HG03039 (cell line): ENCODE measurements at regions not wholly inside any gene's neighbourhood (a gene's known extent, or its start where the extent isn't known, plus 50 kb on each side); places are given as distances from the start of the nearest gene placed in this dataset.
"Not testable (repeated sequence)": the region's sequence is repeated elsewhere in the genome, so short reads cannot be mapped to it uniquely, and the experiment has no call there.

Source experiments
- ATAC-seq: cut with Tn5 transposase; IDR thresholded peaks from one replicate; pipeline ENCODE4 v1.9.1; 2021; ENCODE audit warnings: mild to moderate bottlenecking, moderate library complexity; ENCODE audit not compliant: unreplicated experiment

DNA sequence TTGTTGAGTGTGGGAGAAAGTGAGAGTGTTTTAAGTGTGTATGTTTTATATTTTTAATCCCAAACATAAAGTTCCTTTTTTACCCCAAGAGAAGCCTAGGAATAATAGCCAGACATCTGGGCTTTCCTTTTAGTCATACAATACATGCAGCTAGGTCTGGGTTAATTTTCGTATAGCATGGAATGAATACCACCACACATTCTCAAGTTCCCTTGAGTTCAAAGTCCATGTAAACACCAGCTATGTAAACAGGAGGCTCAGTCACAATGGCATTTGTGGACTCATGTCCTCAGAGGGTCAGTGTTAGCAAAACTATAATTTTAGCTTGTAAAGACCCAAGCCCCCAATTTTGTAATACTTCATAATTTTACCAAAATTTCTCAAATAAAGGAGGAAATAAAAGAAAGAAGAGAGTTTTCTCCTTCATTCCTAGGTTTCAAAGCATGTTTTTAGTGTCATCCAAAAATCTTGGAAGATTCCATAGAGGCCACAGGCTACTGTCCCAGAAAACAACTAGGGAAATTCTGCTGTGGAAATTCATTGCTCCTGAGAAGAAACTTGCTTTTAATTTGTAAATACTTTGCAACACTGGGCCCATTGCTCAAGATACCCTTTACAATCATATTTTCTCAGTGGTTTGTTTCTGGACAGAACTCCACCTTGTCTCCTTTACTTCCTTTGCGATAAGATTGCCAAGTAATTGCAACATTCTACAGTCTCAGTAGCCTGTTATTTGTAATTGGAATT is 671.2 kb downstream of the COL12A1 start:
- no peak for ATAC-seq

DNA sequence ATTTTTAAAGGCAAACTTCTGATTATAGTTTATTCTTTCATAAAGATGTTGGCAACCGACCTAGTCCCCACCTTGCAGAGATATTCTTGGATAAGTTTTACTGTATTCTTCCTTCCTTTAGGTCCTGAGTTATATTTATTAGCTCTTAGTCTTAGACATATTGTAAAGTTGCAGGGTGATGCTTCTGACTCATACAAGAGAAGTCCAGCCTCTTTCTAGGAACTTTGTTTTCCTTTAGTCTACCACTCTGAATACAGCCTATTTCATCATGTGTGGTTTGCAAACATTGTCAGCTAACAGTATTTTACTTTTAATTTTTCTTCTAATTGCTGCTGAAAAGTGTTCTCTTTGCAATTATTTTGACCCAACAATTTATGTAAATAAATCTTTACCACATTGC is 686.7 kb downstream of the COL12A1 start:
- no peak for ATAC-seq

DNA sequence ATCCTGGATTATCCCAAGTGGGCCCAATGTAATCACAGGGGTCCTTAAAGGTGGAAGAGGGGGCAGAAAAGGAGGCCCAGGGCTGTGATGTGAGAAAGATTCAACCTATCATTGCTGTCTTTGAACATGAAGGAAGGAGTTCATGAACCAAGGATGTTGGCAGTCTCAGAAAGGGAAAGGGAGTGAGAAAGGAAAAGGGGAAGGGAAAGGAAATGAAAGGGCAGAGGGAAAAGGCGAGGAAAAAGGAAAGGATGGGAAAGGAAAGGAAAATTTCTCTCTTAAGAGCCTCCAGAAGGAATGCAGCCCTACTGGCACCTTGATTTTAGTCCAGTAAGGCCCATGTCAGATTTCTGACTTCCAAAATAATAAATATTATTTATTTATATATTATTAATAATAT is 687.8 kb downstream of the COL12A1 start:
- ATAC-seq = no peak

DNA sequence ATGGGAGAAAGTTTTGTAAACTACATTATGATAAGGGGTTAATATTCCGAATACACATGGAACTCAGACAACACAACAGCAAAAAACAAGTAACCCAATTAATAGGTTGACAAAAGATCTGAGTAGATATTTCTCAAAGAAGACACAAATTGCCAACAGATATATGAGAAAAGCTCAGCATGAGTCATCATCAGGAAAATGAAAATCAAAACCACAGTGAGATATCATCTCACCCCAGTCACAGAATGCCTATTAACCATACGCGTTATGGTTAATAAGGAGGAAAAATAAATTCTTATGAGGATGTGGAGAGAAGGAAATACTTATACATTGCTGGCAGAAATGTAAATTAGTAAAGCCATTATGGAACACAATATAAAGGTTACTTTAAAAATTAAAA is 695.0 kb downstream of the COL12A1 start:
- no peak for ATAC-seq

DNA sequence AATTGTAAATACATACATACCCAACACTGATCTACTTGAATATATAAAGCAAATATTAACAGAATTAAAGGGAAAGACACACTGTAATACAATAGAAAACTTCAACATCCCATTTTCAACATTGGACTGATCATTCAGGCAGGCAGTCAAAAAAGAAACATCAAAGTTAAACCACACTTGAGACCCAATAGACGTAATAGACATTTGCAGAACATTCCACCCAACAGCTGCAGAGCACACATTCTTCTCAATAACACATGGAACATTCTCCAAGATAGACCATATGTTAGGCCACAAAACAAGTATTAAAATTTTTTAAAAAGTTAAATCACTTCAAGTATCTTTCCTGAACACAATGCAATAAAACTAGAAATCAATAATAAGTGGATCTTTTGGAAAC is 698.2 kb downstream of the COL12A1 start:
- ATAC-seq = no peak

DNA sequence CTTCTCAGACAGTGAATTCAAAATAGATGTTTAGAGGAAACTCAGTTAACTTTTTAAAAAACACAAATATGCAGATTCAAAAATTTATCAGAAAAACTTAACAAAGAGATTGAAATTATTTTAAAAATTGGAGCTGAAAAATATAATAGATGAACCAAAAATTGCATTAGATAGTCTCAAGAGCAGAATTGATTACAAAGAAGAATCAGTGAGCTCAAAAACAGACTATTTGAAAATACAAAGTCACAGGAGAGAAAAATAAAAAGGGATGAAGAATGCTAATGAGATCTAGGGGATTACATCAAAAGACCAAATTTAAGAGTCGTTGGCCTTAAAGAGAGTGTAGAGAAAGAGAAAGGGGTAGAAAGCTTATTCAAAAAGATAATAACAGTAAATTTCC is 700.5 kb downstream of the COL12A1 start:
- no peak for ATAC-seq

DNA sequence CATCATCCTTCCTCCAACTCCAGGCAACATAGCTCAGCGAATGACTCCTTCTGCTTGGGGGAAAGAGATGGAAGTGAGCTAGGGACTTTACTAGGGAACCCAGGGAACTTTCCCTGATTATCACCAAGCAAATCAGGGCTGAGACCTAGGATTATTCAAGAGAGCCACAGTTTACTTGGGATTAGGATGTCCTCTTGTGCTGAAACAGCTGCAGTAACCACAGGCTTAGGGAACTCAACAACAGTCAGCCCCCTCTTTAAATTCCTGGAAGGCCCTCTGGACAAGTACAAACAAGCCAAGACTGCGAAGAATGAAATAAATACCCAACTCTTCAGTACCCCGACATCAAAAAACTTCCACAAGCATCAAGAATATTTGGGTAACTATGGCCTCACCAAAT is 700.9 kb downstream of the COL12A1 start:
- ATAC-seq = no peak

DNA sequence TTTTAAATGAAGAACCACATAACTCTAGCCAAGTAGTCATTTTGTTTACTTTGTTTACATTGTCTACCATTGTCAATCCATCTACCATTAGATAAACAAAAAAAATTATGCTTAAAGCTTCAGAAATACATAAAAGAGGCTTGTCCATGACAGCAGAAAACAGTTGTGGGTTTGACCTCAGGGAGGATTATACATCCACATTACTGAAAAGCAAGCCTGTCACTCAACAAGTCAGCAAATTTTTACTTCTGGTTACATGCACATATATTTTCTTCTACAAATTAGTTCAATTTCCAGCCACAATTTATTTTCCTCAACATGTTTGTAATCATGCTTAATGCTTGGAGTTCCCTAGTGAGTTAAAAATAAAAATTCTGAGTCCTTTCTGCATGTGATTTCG is 713.3 kb downstream of the COL12A1 start:
- ATAC-seq = no peak

DNA sequence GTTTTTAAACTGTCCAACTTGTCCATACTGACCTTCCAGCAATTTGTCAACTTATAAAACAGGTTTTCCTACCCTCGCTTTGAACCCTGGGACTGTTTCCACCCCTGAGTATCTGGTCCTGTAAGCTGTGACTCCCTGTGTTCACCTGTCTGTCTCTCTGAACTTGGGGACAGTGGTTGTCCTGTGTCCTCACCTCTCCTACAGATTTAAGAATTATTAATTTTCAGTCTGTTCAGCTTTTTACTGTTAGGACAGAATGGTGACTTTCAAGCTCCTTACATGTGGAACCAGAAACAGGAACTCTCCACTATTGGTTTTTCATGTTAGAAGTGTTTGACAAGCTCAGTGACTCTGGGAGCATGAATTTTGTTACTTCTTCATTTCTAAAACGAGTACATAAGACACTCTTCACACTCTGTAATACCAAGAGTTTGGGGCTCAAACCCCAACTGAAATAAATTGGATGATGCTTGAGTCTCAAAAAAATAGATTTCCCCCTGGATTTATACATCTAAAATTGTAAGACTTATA is 713.9 kb downstream of the COL12A1 start:
- no peak for ATAC-seq

DNA sequence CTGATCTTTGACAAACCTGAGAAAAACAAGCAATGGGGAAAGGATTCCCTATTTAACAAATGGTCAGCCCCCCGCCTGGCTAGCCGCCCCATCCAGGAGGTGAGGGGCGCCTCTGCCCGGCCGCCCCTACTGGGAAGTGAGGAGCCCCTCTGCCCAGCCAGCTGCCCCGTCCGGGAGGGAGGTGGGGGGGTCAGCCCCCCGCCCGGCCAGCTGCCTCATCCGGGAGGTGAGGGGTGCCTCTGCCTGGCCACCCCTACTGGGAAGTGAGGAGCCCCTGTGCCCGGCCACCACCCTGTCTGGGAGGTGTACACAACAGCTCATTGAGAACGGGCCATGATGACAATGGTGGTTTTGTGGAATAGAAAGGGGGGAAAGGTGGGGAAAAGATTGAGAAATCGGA is 717.1 kb downstream of the COL12A1 start:
- ATAC-seq = not testable (repeated sequence)

DNA sequence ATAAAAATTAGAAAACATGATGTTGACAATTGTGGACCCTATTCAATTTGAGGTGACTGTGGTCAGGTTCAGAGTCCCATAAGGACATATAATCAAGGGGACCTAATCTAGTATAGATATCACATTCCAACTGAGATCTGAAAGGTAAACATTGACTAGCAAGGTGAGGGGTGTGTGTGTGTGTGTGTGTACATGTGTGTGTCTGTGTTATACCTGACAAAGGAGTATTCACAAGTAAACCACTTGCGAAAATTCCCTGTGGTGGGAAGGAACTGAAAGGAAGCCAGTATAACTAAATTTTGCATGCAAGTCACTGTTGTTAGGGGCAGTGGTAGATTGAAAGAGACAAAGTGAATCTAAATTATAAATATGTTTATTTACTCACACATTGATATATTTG is 723.7 kb downstream of the COL12A1 start:
- no peak for ATAC-seq

DNA sequence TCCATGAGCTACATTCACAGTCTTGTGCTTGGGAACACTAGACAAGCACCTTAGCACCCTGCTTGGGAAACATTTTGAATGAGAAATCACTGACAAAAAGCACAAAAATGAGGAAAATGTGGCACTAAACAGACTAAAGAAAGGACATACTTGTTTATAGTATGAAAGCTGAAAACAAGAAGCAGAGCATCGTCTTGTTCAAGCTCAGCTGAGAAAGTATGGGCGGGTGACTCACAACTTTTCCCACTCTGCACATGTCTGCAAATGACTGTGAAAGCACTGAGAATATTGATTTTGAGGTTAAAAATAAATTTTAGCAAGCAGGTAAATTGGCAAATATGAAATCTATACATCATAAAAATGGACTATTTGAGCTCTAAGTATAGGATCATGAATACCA is 725.3 kb downstream of the COL12A1 start:
- no peak for ATAC-seq

DNA sequence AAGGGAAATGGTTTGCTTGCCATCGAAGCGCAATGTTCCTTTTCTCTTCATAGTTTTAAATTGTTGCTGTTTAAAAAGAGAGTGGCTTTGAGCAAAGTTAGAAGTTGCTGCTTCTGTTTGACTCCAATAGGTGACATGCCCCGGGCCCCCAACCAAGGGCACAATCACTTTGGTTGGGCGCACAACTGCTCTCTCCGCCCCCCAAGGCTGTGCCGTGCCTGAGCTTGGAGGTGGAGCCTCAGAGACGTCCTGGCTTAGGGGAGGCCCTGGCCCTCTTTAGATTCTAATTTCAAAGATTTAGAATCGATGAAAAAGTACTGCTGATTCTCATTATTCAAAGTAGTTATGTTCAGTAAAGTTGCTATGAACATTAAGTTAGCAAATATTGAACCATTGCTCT is 725.9 kb downstream of the COL12A1 start:
- no peak for ATAC-seq

DNA sequence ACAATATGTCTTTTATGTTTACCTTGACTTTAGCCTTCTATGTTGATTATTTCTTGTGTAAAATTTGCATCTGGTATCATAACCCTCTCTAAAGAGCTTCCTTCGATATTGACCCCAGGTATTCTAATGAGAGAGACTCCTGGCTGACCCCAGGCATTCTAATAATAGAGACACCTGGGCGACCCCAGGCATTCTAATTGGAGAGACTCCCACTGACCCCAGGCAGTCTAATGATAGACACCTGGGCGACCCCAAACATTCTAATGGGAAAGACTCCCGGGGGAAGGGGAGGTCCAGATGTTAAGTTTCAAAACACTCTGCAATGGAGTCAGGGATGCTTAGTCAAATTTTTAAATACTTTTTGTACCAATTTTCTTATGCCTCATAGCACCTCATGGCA is 726.4 kb downstream of the COL12A1 start:
- ATAC-seq = no peak

DNA sequence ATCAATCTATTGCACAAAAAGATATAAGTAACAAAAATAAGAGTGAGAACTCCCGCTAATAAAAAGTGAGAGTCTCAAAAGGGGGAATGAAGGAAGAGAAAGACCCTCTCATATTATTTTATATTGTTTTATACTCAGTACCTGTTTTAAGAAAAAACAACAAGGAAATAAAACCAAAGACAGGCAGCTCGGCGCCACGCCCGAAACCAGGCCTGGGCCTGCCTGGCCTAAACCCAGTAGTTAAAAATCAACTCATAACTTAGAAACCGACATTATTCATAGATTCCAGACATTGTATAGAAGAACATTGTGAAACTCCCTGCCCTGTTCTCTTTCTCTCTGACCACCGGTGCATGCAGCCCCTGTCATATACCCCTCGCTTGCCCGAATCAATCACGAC is 731.8 kb downstream of the COL12A1 start:
- not testable (repeated sequence) for ATAC-seq

DNA sequence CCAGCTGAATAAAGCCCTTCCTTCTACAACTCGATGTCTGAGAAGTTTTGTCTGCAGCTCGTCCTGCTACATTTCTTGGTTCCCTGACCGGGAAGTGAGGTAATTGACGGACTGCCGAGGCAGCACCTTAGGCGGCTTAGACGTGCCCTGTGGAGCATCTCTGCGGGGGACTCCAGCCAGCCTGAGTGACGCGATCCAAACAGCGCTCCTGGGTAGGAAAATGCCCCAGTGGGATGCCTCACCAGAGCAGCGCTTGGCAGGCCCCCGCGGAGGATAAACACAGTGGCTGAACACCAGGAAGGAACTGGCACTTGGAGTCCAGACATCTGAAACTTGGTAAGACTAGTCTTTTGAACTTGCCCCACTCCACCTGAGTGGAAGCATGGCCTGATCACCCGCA is 737.3 kb downstream of the COL12A1 start:
- ATAC-seq = not testable (repeated sequence)

DNA sequence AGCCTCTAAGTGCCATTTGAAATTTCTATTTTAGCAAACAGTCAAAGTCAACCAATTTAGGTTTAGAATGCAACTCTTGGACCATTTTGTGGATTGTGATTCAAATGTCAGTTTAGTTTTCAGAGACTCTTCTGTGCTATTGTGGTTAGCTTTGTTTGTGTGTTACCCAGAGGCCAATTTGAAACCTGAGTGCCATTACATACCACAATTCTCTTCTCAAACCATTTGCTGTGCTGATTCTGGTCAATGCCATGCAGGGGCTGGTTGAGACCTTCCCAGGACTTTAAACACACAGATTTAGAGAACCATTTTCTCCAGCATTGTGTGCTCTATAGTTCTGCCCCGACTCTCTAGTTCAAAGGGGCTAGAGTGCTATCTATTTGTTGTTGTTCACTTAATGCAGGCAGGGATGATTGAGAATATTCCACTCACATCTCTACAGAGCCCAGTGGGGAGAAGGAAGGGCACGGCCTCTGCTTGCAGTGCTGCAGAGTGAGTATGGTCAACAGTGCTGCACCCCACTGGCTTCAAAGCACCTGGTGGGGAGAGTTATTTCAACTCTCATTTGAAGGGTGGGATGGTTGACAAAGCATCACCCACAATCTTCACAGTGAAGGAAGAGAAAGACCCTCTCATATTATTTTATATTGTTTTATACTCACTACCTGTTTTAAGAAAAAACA is 738.2 kb downstream of the COL12A1 start:
- no peak for ATAC-seq

DNA sequence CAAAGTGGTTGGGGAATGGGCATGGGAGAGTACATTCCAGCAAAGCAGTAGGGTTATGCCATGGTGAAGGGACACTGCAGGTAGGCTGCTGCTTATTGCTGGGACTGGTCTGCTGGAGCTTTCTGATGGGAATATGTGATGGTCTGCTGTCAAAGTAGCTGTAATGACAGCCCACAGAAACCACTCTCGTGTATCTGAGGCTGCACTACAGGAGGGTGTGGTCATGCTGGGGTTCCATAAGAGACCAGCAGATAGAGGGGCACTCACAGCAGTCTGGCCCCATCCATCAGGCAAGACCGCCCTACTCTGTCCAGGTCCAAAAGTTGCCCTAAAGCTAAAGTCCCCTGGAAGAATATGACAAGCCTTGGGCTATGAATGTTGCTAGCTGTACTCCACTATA is 739.3 kb downstream of the COL12A1 start:
- no peak for ATAC-seq

DNA sequence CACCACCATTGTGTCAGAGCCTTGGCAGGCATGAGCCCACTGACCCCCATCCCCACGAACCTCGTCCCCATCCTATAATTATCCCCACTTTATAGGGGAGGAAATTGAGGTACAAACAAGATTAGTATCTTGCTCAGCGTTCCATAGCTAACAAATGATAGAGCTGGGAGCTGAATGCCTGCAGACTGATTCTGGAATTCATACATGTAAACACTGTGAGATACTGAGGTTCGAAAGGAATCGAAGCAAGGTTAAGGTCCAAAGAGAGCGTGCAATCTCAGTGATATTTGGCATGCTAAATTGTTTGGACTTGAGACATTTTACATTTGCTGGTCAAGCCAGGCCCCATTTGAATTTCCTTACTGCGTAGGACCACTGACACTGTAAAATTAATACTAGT is 746.6 kb downstream of the COL12A1 start:
- no peak for ATAC-seq

DNA sequence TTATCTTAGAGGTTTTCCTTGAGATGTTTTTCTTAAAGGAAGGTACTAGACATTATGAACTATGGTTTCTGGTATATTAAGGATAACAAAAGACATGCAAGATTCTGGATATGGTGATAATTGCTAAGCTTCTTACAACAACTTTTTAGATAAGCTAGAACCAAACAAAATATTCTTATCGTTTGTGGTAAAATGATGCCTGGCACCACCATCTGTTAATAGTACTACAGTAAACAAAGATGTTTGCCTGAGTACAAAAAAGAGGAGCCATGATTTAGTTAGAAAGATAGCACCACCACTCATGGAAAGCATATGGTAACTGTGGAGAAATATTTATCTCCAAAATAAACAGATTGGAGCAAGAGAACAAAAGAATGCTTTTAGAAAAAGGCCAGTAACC is 747.3 kb downstream of the COL12A1 start:
- ATAC-seq = no peak

DNA sequence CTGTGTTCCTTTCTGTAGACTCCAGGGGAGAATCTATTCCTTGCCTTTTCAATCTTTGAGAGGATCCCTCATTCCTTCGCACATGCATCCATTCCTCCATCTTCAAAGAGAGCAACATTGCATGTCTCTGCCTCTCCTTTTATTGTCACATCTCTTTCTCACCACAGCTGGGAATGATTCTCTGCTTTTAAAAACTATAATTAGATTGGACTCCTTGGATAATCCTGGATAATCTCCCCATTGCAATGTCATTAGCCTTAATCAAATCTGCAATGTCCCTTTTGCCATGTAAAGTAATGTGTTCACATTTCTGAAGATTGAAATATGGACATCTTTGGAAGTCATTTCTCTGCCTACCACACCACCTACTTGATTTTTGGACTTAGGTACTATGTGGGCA is 750.1 kb downstream of the COL12A1 start:
- ATAC-seq = no peak

DNA sequence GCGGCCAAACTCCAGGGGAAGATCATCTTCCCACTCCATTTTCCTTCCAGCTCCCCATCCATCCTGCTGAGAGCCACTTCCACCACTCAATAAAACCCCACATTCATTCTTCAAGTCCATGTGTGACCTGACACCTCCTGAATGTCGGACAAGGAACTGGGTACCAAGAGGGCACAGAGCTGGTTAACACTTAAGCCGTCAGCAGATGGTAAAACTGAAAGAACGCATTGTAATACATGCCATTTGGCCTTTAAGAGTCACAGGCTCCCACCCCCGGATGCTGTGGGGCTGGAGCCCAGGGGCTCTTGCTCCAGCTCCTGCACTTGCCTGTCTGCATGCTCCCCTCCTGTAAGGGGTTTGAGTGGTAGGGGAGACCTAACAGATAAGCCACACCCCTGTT is 753.9 kb downstream of the COL12A1 start:
- ATAC-seq = no peak

DNA sequence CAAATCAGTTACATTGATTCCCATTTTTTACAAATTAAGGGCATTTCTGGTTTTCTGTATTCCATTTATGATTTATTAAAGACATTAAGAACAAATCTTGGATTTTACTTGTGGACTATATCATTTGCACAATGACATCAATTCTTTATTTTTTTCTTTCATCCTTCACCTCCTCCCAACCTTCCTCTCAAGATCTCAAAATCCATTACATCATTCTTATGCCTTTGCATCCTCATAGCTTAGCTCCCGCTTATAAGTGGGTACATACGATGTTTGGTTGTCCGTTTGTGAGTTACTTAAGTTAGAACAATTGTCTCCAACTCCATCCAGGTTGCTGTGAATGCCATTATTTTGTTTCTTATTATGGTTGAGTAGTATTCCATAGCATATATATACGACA is 752.8 kb downstream of the CD109 start:
- ATAC-seq = no peak
